ENCODE measurements at regions not wholly inside any gene's neighbourhood (a gene's known extent, or its start where the extent isn't known, plus 50 kb on each side); places are given as distances from the start of the nearest gene placed in this dataset.

- Histone ChIP-seq H2AFZ (ENCODE audit: control insufficient read depth, low read length) (no peak overlapping the region), H3K79me2 (ENCODE audit: control insufficient read depth, insufficient read depth, low read length) (no peaks in the 10 kb centered on the region), H3K9me1 (ENCODE audit: control insufficient read depth, extremely low read depth, insufficient read depth, low read length) (no peaks in the 10 kb centered on the region), H3K36me3 (ENCODE audit: control insufficient read depth in 2 of 2, extremely low read depth in 1 of 2, insufficient read depth in 2 of 2, low read length in 2 of 2) (no peaks in the 10 kb centered on the region), H3K4me1 (ENCODE audit: control insufficient read depth, extremely low read depth, insufficient read depth, low read length) (no peaks in the 10 kb centered on the region), H4K20me1 (ENCODE audit: control insufficient read depth, extremely low read depth, insufficient read depth, low read length) (no peaks in the 10 kb centered on the region), H3K9me3 (ENCODE audit: control insufficient read depth, low read depth, low read length) (no peaks in the 10 kb centered on the region), H3K4me2 (ENCODE audit: control insufficient read depth, extremely low read depth, insufficient read depth, low read depth, low read length) (no peak overlapping the region), H3K9ac (ENCODE audit: control insufficient read depth, extremely low read depth, insufficient read depth, low read length) (no peak overlapping the region), H3K4me3 (ENCODE audit: control insufficient read depth in 2 of 3, extremely low read depth in 1 of 3, insufficient read depth in 2 of 3, low read depth in 1 of 3, low read length in 3 of 3) (no peak overlapping the region), H3K27me3 (ENCODE audit: control insufficient read depth, extremely low read depth, insufficient read depth, low read length) (no peaks in the 10 kb centered on the region), H3K27ac (ENCODE audit: control insufficient read depth, insufficient read depth, low read length) (no peak overlapping the region)
- dilution Hi-C loops (cut with MboI; ENCODE audit: extremely low pct_ligation_motif_present, low sequenced_read_pairs) = no loop called here
- no peak for TF ChIP-seq CTCF (optimal IDR thresholded peaks at IDR 0.05 in 1 of 3, IDR thresholded peaks at IDR 0.05 in 1 of 3, conservative IDR thresholded peaks at IDR 0.05 in 1 of 3; ENCODE audit: extremely low read depth in 1 of 3, insufficient read depth in 2 of 3, low read length in 3 of 3)
- no peak for TF ChIP-seq EZH2 (IDR thresholded peaks at IDR 0.05; ENCODE audit: low read length)
- FAIRE-seq (no peak), DNase-seq (ENCODE audit: low read depth, low spot score) (no peak)
Observed at GRCh38 chr10:8719971-8720370, 665.5 kb downstream of the GATA3 start.

DNA sequence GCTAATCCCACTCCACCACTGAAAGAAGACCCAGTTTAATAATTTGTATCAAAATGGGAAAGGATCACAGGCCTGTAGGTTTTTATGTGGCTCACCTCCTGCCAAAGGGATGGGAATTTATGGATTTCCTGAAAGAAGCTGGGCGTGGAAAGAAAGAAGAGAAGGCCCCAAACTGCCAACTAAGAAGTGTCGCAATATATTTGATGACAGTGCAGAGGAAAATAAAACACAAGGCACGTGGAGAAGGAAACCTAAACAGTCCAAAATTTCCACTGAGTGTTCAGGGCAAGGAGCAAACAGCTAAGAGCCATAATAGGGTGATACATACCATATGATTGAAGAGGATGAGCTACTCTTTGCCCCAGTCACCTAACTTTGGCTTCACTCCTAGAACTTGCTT is 667.2 kb downstream of the GATA3 start:
- DNase-seq (ENCODE audit: low read depth, low spot score) (no peak), FAIRE-seq (no peak)
- no peaks in the 10 kb centered on the region for H3K9me1 ChIP-seq (ENCODE audit: control insufficient read depth, extremely low read depth, insufficient read depth, low read length)
- no peak for TF ChIP-seq CTCF (optimal IDR thresholded peaks at IDR 0.05 in 1 of 3, IDR thresholded peaks at IDR 0.05 in 1 of 3, conservative IDR thresholded peaks at IDR 0.05 in 1 of 3; ENCODE audit: extremely low read depth in 1 of 3, insufficient read depth in 2 of 3, low read length in 3 of 3)
- no peak for TF ChIP-seq EZH2 (IDR thresholded peaks at IDR 0.05; ENCODE audit: low read length)
- no peak overlapping the region for H3K4me3 ChIP-seq (ENCODE audit: control insufficient read depth in 2 of 3, extremely low read depth in 1 of 3, insufficient read depth in 2 of 3, low read depth in 1 of 3, low read length in 3 of 3)
- H3K36me3 ChIP-seq (ENCODE audit: control insufficient read depth in 2 of 2, extremely low read depth in 1 of 2, insufficient read depth in 2 of 2, low read length in 2 of 2) = no peaks in the 10 kb centered on the region
- no peak overlapping the region for H3K27ac ChIP-seq (ENCODE audit: control insufficient read depth, insufficient read depth, low read length)
- no peaks in the 10 kb centered on the region for H3K9me3 ChIP-seq (ENCODE audit: control insufficient read depth, low read depth, low read length)
- no peaks in the 10 kb centered on the region for H3K27me3 ChIP-seq (ENCODE audit: control insufficient read depth, extremely low read depth, insufficient read depth, low read length)
- no peaks in the 10 kb centered on the region for H3K79me2 ChIP-seq (ENCODE audit: control insufficient read depth, insufficient read depth, low read length)
- no peaks in the 10 kb centered on the region for H4K20me1 ChIP-seq (ENCODE audit: control insufficient read depth, extremely low read depth, insufficient read depth, low read length)
- no peaks in the 10 kb centered on the region for H3K4me1 ChIP-seq (ENCODE audit: control insufficient read depth, extremely low read depth, insufficient read depth, low read length)
- no peak overlapping the region for H3K9ac ChIP-seq (ENCODE audit: control insufficient read depth, extremely low read depth, insufficient read depth, low read length)
- H3K4me2 ChIP-seq (ENCODE audit: control insufficient read depth, extremely low read depth, insufficient read depth, low read depth, low read length) = no peak overlapping the region
- no peak overlapping the region for H2AFZ ChIP-seq (ENCODE audit: control insufficient read depth, low read length)
- dilution Hi-C loops (cut with MboI; ENCODE audit: extremely low pct_ligation_motif_present, low sequenced_read_pairs) = no loop called here
